ENCODE measurements at regions not wholly inside any gene's neighbourhood (a gene's known extent, or its start where the extent isn't known, plus 50 kb on each side); places are given as distances from the start of the nearest gene placed in this dataset.

- DNase-seq = no peak
- no peak overlapping the region for H2AFZ ChIP-seq (ENCODE audit: low read length)
- no peaks in the 10 kb centered on the region for H3K4me1 ChIP-seq (ENCODE audit: low read length)
Measured at GRCh38 chr6:1130709-1131108, 181.2 kb upstream of the FOXQ1 start.

GRCh38 chr6:1129131-1129530 lies 182.8 kb upstream of the FOXQ1 start:
- no peak overlapping the region for H3K9ac ChIP-seq (ENCODE audit: low read length)
- no peaks in the 10 kb centered on the region for H3F3A ChIP-seq (ENCODE audit: insufficient read depth, low read length)
- no peaks in the 10 kb centered on the region for H3K36me3 ChIP-seq (replicated peaks; ENCODE audit: insufficient read depth, low read length)
- DNase-seq = no peak
- H3K27me3 ChIP-seq (replicated peaks; ENCODE audit: insufficient read depth, low read length) = no peaks in the 10 kb centered on the region
- no peaks in the 10 kb centered on the region for H3K4me1 ChIP-seq (ENCODE audit: low read length)
- no peak overlapping the region for H3K4me3 ChIP-seq (ENCODE audit: low read length)
- no peak overlapping the region for H2AFZ ChIP-seq (ENCODE audit: low read length)
- no peak overlapping the region for H3K4me2 ChIP-seq (ENCODE audit: low read depth, low read length)
- H3K9me2 ChIP-seq (replicated peaks; ENCODE audit: insufficient read depth, low read length) = no peaks in the 10 kb centered on the region
- H4K20me1 ChIP-seq (ENCODE audit: insufficient read depth, low read length) = no peaks in the 10 kb centered on the region
- H3K9me3 ChIP-seq (replicated peaks; ENCODE audit: insufficient read depth, low read length) = no peaks in the 10 kb centered on the region
- H3K27ac ChIP-seq (ENCODE audit: low read length) = no peak overlapping the region
- no peaks in the 10 kb centered on the region for H3K79me2 ChIP-seq (ENCODE audit: low read length)
- TF ChIP-seq EZH2 (optimal IDR thresholded peaks at IDR 0.05; ENCODE audit: low read depth, low read length) (no peak), EZH2phosphoT487 (IDR thresholded peaks at IDR 0.05; ENCODE audit: low read length) (no peak)
- TF ChIP-seq, protein P1, sequence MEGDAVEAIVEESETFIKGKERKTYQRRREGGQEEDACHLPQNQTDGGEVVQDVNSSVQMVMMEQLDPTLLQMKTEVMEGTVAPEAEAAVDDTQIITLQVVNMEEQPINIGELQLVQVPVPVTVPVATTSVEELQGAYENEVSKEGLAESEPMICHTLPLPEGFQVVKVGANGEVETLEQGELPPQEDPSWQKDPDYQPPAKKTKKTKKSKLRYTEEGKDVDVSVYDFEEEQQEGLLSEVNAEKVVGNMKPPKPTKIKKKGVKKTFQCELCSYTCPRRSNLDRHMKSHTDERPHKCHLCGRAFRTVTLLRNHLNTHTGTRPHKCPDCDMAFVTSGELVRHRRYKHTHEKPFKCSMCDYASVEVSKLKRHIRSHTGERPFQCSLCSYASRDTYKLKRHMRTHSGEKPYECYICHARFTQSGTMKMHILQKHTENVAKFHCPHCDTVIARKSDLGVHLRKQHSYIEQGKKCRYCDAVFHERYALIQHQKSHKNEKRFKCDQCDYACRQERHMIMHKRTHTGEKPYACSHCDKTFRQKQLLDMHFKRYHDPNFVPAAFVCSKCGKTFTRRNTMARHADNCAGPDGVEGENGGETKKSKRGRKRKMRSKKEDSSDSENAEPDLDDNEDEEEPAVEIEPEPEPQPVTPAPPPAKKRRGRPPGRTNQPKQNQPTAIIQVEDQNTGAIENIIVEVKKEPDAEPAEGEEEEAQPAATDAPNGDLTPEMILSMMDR (IDR thresholded peaks at IDR 0.05; ENCODE audit: low read length) = no peak

More at GRCh38 chr6:1130709-1131108, 181.2 kb upstream of the FOXQ1 start:
- H3K4me3 ChIP-seq (ENCODE audit: low read length) = no peak overlapping the region
- no peaks in the 10 kb centered on the region for H3K9me3 ChIP-seq (replicated peaks; ENCODE audit: insufficient read depth, low read length)
- no peaks in the 10 kb centered on the region; the same call in 1 of the 2 replicates for H3K9me2 ChIP-seq (replicated peaks; ENCODE audit: insufficient read depth, low read length)
- no peaks in the 10 kb centered on the region for H3K27me3 ChIP-seq (replicated peaks; ENCODE audit: insufficient read depth, low read length)
- H3K4me2 ChIP-seq (ENCODE audit: low read depth, low read length) = no peak overlapping the region
- H3K27ac ChIP-seq (ENCODE audit: low read length) = no peak overlapping the region
- H3F3A ChIP-seq (ENCODE audit: insufficient read depth, low read length) = no peaks in the 10 kb centered on the region
- no peaks in the 10 kb centered on the region for H4K20me1 ChIP-seq (ENCODE audit: insufficient read depth, low read length)
- H3K36me3 ChIP-seq (replicated peaks; ENCODE audit: insufficient read depth, low read length) = no peaks in the 10 kb centered on the region
- no peak for TF ChIP-seq EZH2phosphoT487 (IDR thresholded peaks at IDR 0.05; ENCODE audit: low read length)
- TF ChIP-seq, protein P1 (IDR thresholded peaks at IDR 0.05; ENCODE audit: low read length) = no peak
- TF ChIP-seq EZH2 (optimal IDR thresholded peaks at IDR 0.05; ENCODE audit: low read depth, low read length) = no peak
- no peaks in the 10 kb centered on the region for H3K79me2 ChIP-seq (ENCODE audit: low read length)
- H3K9ac ChIP-seq (ENCODE audit: low read length) = no peak overlapping the region

DNA sequence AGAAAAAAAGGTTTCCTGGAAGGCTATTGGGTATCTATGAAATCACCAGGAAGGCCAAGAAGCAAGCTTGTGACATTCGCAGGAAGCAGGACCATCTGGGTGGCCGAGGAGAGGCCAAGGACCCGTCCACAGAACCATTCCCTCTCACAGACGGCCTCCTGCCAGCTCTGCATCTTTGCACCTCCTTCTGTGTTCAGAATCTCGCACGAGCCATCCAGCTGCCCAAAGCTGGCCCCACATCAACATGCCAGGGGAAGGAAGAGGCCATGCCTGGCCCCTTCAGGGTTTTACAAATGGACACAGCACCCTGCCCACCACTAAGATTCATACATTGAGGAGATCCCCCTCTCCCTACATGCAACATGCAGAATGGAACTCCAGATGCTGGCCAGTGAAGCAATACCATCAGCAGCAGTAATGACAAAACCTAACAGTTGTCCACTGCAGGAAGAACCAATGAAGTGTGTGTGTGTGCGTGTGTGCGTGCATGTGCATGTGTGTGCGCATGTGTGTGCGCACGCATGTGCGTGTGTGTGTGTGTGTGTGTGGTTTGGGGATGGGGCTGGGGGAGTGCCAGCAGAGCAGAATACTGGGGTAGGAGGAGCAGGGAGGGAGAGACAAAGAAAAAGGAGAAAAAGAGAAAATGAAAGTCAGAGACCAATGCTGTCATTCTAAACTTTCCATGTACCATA lies 184.2 kb upstream of the FOXQ1 start:
- TF ChIP-seq, protein P1 (IDR thresholded peaks at IDR 0.05; ENCODE audit: low read length) = no peak
- TF ChIP-seq EZH2 (optimal IDR thresholded peaks at IDR 0.05; ENCODE audit: low read depth, low read length) (no peak), EZH2phosphoT487 (IDR thresholded peaks at IDR 0.05; ENCODE audit: low read length) (no peak)
- H3K27me3 ChIP-seq (replicated peaks; ENCODE audit: insufficient read depth, low read length) = no peaks in the 10 kb centered on the region
- no peak overlapping the region for H3K9ac ChIP-seq (ENCODE audit: low read length)

More for the DNA sequence above, 184.2 kb upstream of the FOXQ1 start:
- no peak for DNase-seq
- Histone ChIP-seq H3K36me3 (replicated peaks; ENCODE audit: insufficient read depth, low read length) (no peaks in the 10 kb centered on the region), H3K79me2 (ENCODE audit: low read length) (no peaks in the 10 kb centered on the region), H3K4me2 (ENCODE audit: low read depth, low read length) (no peak overlapping the region), H3K9me3 (replicated peaks; ENCODE audit: insufficient read depth, low read length) (no peaks in the 10 kb centered on the region), H3K4me3 (ENCODE audit: low read length) (no peak overlapping the region), H3F3A (ENCODE audit: insufficient read depth, low read length) (no peaks in the 10 kb centered on the region), H3K9me2 (replicated peaks; ENCODE audit: insufficient read depth, low read length) (no peaks in the 10 kb centered on the region), H3K27ac (ENCODE audit: low read length) (no peak overlapping the region), H2AFZ (ENCODE audit: low read length) (no peak overlapping the region), H3K4me1 (ENCODE audit: low read length) (no peaks in the 10 kb centered on the region), H4K20me1 (ENCODE audit: insufficient read depth, low read length) (no peaks in the 10 kb centered on the region)

Data from MM.1S (cell line).